Endodermal cell (in vitro differentiated cells): ENCODE measurements at regions not wholly inside any gene's neighbourhood (a gene's known extent, or its start where the extent isn't known, plus 50 kb on each side); places are given as distances from the start of the nearest gene placed in this dataset.
"Not testable (repeated sequence)": the region's sequence is repeated elsewhere in the genome, so short reads cannot be mapped to it uniquely, and the experiment has no call there.

Experiments
- DNase-seq: peaks from one replicate; pipeline ENCODE4 v3.0.0-alpha.2; 2017
- H3K27ac ChIP-seq: 2 replicates; pipeline ENCODE4 v1.5.1; 2013; ENCODE audit warnings: mild to moderate bottlenecking, low read depth, low read length, moderate library complexity
- H3K27me3 ChIP-seq: 2 replicates; pipeline ENCODE4 v1.6.1; 2013; ENCODE audit warnings: mild to moderate bottlenecking, low read length, moderate library complexity; ENCODE audit not compliant: insufficient read depth, control insufficient read depth, poor library complexity, severe bottlenecking
- H3K36me3 ChIP-seq: 2 replicates; pipeline ENCODE4 v1.7.0; 2013; ENCODE audit warnings: mild to moderate bottlenecking, low read length, moderate library complexity; ENCODE audit not compliant: control insufficient read depth, insufficient read depth
- H3K4me1 ChIP-seq: one replicate; pipeline ENCODE4 v1.7.0; 2013; ENCODE audit warnings: low read length; ENCODE audit not compliant: control insufficient read depth, insufficient read depth
- H3K4me3 ChIP-seq: 2 replicates; pipeline ENCODE4 v1.5.1; 2013; ENCODE audit warnings: mild to moderate bottlenecking, low read length, moderate library complexity
- H3K9ac ChIP-seq: 2 replicates; pipeline ENCODE4 v1.6.1; 2013; ENCODE audit warnings: mild to moderate bottlenecking, low read length, moderate library complexity; ENCODE audit not compliant: poor library complexity, severe bottlenecking; ENCODE audit errors: extremely low read depth
- H3K9me3 ChIP-seq: 2 replicates; pipeline ENCODE4 v1.6.1; 2013; ENCODE audit warnings: mild to moderate bottlenecking, low read length, moderate library complexity; ENCODE audit not compliant: control insufficient read depth
- H3K27ac Mint-ChIP-seq: 2 replicates; pipeline ENCODE4 v1.8.0; 2020; ENCODE audit warnings: mixed read lengths
- H3K27me3 Mint-ChIP-seq: 2 replicates; pipeline ENCODE4 v1.8.0; 2021; ENCODE audit warnings: mild to moderate bottlenecking, mixed read lengths; ENCODE audit not compliant: insufficient read depth
- H3K36me3 Mint-ChIP-seq: 2 replicates; pipeline ENCODE4 v1.8.0; 2020; ENCODE audit warnings: low read depth, mixed read lengths
- H3K4me1 Mint-ChIP-seq: 2 replicates; pipeline ENCODE4 v1.8.0; 2020; ENCODE audit warnings: mixed read lengths
- H3K4me3 Mint-ChIP-seq: 2 replicates; pipeline ENCODE4 v1.8.0; 2020; ENCODE audit warnings: mild to moderate bottlenecking, moderate library complexity, mixed read lengths
- H3K9me3 Mint-ChIP-seq: 2 replicates; pipeline ENCODE4 v1.8.0; 2020; ENCODE audit warnings: mild to moderate bottlenecking, mixed read lengths
- CTCF ChIP-seq: fragments of 200-600 bp; sonication (generic); conservative IDR thresholded peaks from 2 replicates; pipeline ENCODE4 v1.5.0; 2021; ENCODE audit warnings: antibody characterized with exemption, mild to moderate bottlenecking
- WGBS, 2 experiments: methylation state at CpG; one replicate each; pipeline versions ENCODE4 v1.1.5 to v1.1.7; 2013; ENCODE audit warnings: missing lambda C conversion rate in 2 of 2, mixed read lengths in 1 of 2; ENCODE audit not compliant: insufficient coverage in 1 of 2, insufficient read length in 1 of 2; 5-methylcytosine and 5-hydroxymethylcytosine counted together

DNA sequence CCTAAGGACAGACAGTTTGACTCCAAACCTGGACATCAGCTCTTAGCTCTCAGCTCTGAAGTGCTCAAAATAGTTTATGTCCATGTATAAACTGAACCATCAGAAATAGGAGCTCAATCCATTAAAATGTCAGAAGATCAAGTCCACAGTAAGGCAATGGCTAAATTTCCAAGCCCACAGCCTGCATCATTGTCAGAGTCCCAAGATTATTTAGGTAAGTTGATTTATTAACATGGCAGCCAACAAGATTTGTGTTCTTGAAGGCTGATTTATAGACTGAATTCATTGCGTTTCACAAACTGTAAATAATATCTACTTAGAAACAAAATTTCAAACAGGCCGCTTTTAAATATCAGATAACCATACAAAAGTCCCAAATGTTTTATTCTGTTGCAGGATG is 286.5 kb upstream of the ADGRL3 start:
- Histone ChIP-seq H3K4me3 (no peak overlapping the region), H3K27me3 (no peaks in the 10 kb centered on the region), H3K9me3 (no peaks in the 10 kb centered on the region), H3K4me1 (peaks cover 10% of the 10 kb centered on the region), H3K27ac (no peak overlapping the region), H3K36me3 (no peaks in the 10 kb centered on the region), H3K9ac (no peak overlapping the region)
- Mint-ChIP-seq H3K27me3 (no peaks in the 10 kb centered on the region), H3K27ac (no peak overlapping the region), H3K9me3 (no peaks in the 10 kb centered on the region), H3K4me3 (no peak overlapping the region), H3K4me1 (peaks cover 19% of the 10 kb centered on the region), H3K36me3 (no peaks in the 10 kb centered on the region)
- TF ChIP-seq CTCF = no peak
- no peak for DNase-seq
- WGBS, 2 experiments = 100% methylated on average over 2 of the region's 2 CpGs; no CpG with 5 or more reads in 1 of the 2 experiments

- H3K9ac ChIP-seq, H3K4me1 ChIP-seq, H3K36me3 ChIP-seq, H3K9me3 ChIP-seq, H3K27ac Mint-ChIP-seq, H3K27me3 Mint-ChIP-seq, H3K27me3 ChIP-seq, H3K4me3 Mint-ChIP-seq, H3K9me3 Mint-ChIP-seq, DNase-seq, H3K36me3 Mint-ChIP-seq, H3K4me3 ChIP-seq, H3K27ac ChIP-seq: not testable (repeated sequence)
- 94 to 97% methylated on average over 3 to 4 of the region's 4 CpGs for WGBS, 2 experiments
- peaks cover 11% of the 10 kb centered on the region for H3K4me1 Mint-ChIP-seq
These were observed 278.4 kb upstream of the ADGRL3 start for GRCh38 chr4:60921735-60922134.

- 0% methylated on average over 1 of the region's 1 CpG; no CpG with 5 or more reads in 1 of the 2 experiments for WGBS, 2 experiments
- no peaks in the 10 kb centered on the region for H3K36me3 ChIP-seq
- no peaks in the 10 kb centered on the region for H3K9me3 ChIP-seq
- H3K27ac ChIP-seq = no peak overlapping the region
- peak overlapping the region; percentile 64 for H3K4me3 ChIP-seq
- no peaks in the 10 kb centered on the region for H3K27me3 ChIP-seq
- Mint-ChIP-seq H3K27me3 (no peaks in the 10 kb centered on the region), H3K9me3 (no peaks in the 10 kb centered on the region), H3K4me3 (no peak overlapping the region), H3K27ac (no peak overlapping the region), H3K36me3 (no peaks in the 10 kb centered on the region), H3K4me1 (peaks cover 11% of the 10 kb centered on the region)
- no peak for DNase-seq
- H3K4me1 ChIP-seq = peaks cover 7% of the 10 kb centered on the region
- TF ChIP-seq CTCF = no peak
- peak overlapping the region; percentile 30 for H3K9ac ChIP-seq
These were observed 277.1 kb upstream of the ADGRL3 start for GRCh38 chr4:60923075-60923474.

DNA sequence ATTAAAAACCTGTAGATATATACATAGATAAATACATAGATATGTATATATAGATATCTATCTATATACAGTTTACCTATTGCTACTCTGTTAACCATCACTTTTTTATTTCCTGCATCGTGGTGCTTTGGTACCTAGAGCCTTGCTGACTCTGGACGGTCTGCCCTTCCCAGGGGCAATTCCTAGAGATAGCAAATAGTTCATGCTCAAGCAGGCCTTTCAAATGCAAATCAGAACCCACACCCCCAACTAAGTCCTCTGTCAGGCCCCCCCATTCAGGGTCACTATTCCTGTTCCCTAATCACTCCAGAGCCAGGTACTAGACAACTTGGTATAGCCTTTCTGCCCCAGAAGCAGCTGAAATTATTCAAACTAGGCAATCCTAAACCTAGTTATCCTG is 273.5 kb upstream of the ADGRL3 start:
- no peak overlapping the region for H3K4me3 ChIP-seq
- TF ChIP-seq CTCF = no peak
- H3K4me1 ChIP-seq = peaks cover 7% of the 10 kb centered on the region
- Mint-ChIP-seq H3K9me3 (no peaks in the 10 kb centered on the region), H3K27me3 (no peaks in the 10 kb centered on the region), H3K36me3 (no peaks in the 10 kb centered on the region), H3K4me3 (no peak overlapping the region), H3K27ac (no peak overlapping the region), H3K4me1 (peaks cover 11% of the 10 kb centered on the region)
- no peaks in the 10 kb centered on the region for H3K36me3 ChIP-seq
- no peak overlapping the region for H3K27ac ChIP-seq
- H3K9me3 ChIP-seq = no peaks in the 10 kb centered on the region
- no peaks in the 10 kb centered on the region for H3K27me3 ChIP-seq
- 91 to 100% methylated on average over 1 to 2 of the region's 2 CpGs for WGBS, 2 experiments
- no peak overlapping the region for H3K9ac ChIP-seq
- DNase-seq = no peak
